ENCODE measurements at regions not wholly inside any gene's neighbourhood (a gene's known extent, or its start where the extent isn't known, plus 50 kb on each side); places are given as distances from the start of the nearest gene placed in this dataset.
A peak's percentile ranks its signal among the peaks of the same experiment; 100 is the strongest.

DNA sequence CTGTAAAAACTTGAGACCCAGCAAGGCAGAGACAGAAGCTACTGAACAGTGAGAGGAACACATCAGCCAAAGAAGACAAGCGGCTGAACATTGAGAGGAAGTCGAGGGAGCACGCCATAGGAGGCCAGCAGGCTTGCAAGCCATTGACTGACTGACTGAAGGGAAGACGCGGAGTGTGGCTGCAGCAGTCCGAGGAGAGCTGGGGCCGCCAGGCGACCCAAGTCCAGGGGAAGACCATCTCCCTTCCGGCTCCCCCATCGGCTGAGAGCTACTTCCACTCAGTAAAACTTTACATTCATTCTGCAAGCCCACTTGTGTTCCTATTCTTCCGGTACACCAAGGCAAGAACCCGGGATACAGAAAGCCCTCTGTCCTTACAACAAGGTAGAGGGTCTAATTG lies 167.3 kb upstream of the MBL2 start:
- Mint-ChIP-seq H3K27ac (peak overlapping the region in 1 of 3 experiments; percentile 28), H3K36me3 (ENCODE audit: low read depth) (no peaks in the 10 kb centered on the region), H3K9me3 (no peaks in the 10 kb centered on the region), H3K27me3 (ENCODE audit: low read depth) (no peaks in the 10 kb centered on the region), H3K4me1 (peaks cover 6% of the 10 kb centered on the region), H3K4me3 (no peak overlapping the region)
- TF ChIP-seq, protein P1, sequence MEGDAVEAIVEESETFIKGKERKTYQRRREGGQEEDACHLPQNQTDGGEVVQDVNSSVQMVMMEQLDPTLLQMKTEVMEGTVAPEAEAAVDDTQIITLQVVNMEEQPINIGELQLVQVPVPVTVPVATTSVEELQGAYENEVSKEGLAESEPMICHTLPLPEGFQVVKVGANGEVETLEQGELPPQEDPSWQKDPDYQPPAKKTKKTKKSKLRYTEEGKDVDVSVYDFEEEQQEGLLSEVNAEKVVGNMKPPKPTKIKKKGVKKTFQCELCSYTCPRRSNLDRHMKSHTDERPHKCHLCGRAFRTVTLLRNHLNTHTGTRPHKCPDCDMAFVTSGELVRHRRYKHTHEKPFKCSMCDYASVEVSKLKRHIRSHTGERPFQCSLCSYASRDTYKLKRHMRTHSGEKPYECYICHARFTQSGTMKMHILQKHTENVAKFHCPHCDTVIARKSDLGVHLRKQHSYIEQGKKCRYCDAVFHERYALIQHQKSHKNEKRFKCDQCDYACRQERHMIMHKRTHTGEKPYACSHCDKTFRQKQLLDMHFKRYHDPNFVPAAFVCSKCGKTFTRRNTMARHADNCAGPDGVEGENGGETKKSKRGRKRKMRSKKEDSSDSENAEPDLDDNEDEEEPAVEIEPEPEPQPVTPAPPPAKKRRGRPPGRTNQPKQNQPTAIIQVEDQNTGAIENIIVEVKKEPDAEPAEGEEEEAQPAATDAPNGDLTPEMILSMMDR (IDR thresholded peaks at IDR 0.05; ENCODE audit: unreplicated experiment in 3 of 3), result no peak

DNA sequence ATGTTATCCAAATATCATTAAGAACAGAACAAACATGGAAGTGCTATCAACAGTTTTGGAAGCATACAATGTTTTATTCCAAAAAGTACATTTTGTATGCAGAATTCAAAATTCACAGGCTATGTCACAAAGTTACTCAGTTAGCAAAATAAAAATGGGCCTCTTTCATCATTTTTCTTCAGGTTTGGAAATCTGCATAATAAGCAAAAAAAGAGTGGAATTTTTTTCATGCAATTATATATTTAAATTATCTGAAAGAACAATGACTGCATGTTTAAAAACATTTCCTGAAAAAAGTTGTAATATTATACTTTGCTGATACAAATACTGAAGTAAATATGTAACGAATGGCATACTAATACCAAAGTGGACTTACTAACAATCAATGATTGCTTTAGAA lies 161.2 kb upstream of the MBL2 start:
- Mint-ChIP-seq H3K27me3 (ENCODE audit: low read depth) (no peaks in the 10 kb centered on the region), H3K27ac (no peak overlapping the region), H3K4me1 (no peaks in the 10 kb centered on the region), H3K4me3 (no peak overlapping the region), H3K36me3 (ENCODE audit: low read depth) (no peaks in the 10 kb centered on the region), H3K9me3 (no peaks in the 10 kb centered on the region)
- TF ChIP-seq, protein P1 (IDR thresholded peaks at IDR 0.05; ENCODE audit: unreplicated experiment in 3 of 3), result no peak

DNA sequence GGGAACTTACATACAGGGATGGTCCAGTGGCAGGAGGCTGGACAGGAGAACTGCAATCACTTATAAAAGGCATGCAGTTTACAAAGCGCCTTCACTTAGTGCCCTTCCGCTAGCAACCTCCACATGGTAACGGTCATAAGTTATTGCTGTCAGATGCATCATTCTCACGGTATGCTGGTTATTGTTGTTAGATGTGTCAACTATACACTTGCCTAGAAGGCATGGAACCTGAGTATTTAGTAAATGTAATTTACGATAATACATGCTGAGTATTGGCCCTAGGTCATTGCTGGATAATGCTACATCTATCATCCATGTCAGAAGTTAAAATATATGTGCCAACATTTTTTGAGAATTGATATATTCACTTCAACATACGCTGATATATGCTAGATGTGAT lies 155.1 kb upstream of the MBL2 start:
- Mint-ChIP-seq H3K4me3 (no peak overlapping the region), H3K4me1 (no peaks in the 10 kb centered on the region), H3K27ac (no peak overlapping the region)

DNA sequence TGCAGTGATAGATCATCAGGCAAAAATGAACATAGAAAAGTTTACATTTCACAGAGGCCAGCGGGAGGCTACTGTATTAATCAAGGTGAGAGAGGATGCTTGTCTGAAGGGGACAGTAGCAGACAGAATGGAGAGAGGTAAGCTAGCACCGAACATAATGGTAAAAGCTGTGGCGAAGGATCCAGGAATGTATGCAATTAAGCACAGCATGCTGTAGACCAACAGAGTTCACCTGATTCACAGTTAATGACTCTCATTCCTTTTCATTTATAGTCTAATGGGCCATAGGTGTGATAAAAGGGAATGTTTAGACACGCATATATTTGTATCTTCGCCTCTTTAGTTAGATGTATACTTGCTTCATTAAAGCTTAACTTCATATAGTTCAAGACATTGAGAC lies 150.9 kb upstream of the MBL2 start:
- H3K27me3 Mint-ChIP-seq (ENCODE audit: low read depth), result no peaks in the 10 kb centered on the region
- TF ChIP-seq, protein P1 (IDR thresholded peaks at IDR 0.05; ENCODE audit: unreplicated experiment in 3 of 3), result no peak
- H3K4me1 Mint-ChIP-seq, result no peaks in the 10 kb centered on the region
- no peaks in the 10 kb centered on the region for H3K9me3 Mint-ChIP-seq
- no peaks in the 10 kb centered on the region for H3K36me3 Mint-ChIP-seq (ENCODE audit: low read depth)
- H3K27ac Mint-ChIP-seq, result no peak overlapping the region
- no peak overlapping the region for H3K4me3 Mint-ChIP-seq

More for the DNA sequence above, 155.1 kb upstream of the MBL2 start:
- no peaks in the 10 kb centered on the region for H3K27me3 Mint-ChIP-seq (ENCODE audit: low read depth)
- no peaks in the 10 kb centered on the region for H3K9me3 Mint-ChIP-seq
- no peaks in the 10 kb centered on the region for H3K36me3 Mint-ChIP-seq (ENCODE audit: low read depth)
- TF ChIP-seq, protein P1 (IDR thresholded peaks at IDR 0.05; ENCODE audit: unreplicated experiment in 3 of 3), result no peak

DNA sequence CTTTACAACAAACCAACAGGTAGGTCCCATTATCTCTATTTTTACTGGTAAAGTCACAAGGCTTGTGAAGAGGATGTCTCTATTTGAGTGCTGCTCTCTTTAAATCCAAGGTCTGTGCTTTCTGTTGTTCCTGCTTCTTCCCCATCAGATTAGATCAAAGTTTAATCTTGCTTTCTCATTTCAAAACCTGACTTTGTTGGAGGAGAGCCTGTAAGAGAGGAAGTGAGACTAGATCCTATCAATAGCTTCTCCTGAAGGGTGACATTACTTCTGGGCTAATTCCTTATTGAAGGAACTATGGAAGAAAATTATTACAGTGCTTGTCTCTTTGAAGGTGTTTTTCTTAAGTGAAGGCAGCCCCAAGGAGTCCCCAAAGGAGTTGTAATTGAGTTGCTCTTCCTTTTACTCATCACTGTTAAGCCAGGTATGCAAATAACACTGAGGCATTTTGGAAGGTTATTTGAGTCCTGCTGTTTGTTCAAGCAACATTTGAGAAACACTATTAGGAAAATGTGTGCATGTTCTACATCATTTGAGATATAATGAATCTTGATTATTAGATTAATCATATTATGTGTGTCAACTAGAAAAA lies 146.2 kb upstream of the MBL2 start:
- H3K27me3 Mint-ChIP-seq (ENCODE audit: low read depth), result no peaks in the 10 kb centered on the region
- H3K4me3 Mint-ChIP-seq, result no peak overlapping the region
- no peaks in the 10 kb centered on the region for H3K9me3 Mint-ChIP-seq
- no peak overlapping the region for H3K27ac Mint-ChIP-seq
- TF ChIP-seq, protein P1 (IDR thresholded peaks at IDR 0.05; ENCODE audit: unreplicated experiment in 3 of 3), result no peak
- no peaks in the 10 kb centered on the region for H3K36me3 Mint-ChIP-seq (ENCODE audit: low read depth)
- H3K4me1 Mint-ChIP-seq, result no peaks in the 10 kb centered on the region

DNA sequence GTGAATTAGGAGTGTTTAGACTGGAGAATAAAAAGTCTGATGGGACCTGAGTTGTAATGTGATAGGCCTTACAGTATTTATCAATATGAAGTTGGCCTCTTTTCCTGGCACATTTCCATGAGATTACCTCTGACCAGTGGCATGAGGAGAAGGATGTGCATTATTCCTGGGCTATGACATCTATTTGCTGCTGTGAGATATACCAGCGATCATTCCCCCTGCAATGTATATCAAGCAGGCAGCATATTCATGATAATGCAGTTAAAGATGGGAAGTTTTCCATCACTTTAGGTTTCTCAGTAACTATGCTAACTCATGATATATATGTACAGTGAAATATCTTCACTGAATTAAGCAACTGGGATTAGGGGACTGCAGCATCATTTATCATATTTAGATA lies 142.8 kb upstream of the MBL2 start:
- Mint-ChIP-seq H3K27me3 (ENCODE audit: low read depth) (no peaks in the 10 kb centered on the region), H3K9me3 (no peaks in the 10 kb centered on the region), H3K4me3 (no peak overlapping the region), H3K27ac (no peak overlapping the region), H3K4me1 (no peaks in the 10 kb centered on the region), H3K36me3 (ENCODE audit: low read depth) (no peaks in the 10 kb centered on the region)
- TF ChIP-seq, protein P1 (IDR thresholded peaks at IDR 0.05; ENCODE audit: unreplicated experiment in 3 of 3), result no peak
